HG02798 (cell line): ENCODE measurements at regions not wholly inside any gene's neighbourhood (a gene's known extent, or its start where the extent isn't known, plus 50 kb on each side); places are given as distances from the start of the nearest gene placed in this dataset.
"Not testable (repeated sequence)": the region's sequence is repeated elsewhere in the genome, so short reads cannot be mapped to it uniquely, and the experiment has no call there.

Source experiments
- ATAC-seq: cut with Tn5 transposase; IDR thresholded peaks from one replicate; pipeline ENCODE4 v1.9.1; 2021; ENCODE audit warnings: mild to moderate bottlenecking; ENCODE audit not compliant: unreplicated experiment, poor library complexity

GRCh38 chr5:92775711-92776615, 805.1 kb downstream of the NR2F1-AS1 start:
- no peak for ATAC-seq

GRCh38 chr5:92769978-92770377, 811.0 kb downstream of the NR2F1-AS1 start:
- no peak for ATAC-seq

- no peak for ATAC-seq
These were observed 819.4 kb downstream of the NR2F1-AS1 start for GRCh38 chr5:92761585-92761984.

- ATAC-seq, result no peak
These were observed 820.5 kb downstream of the NR2F1-AS1 start for GRCh38 chr5:92760550-92760949.

GRCh38 chr5:92758552-92758951, 822.5 kb downstream of the NR2F1-AS1 start:
- ATAC-seq, result no peak

- no peak for ATAC-seq
These were observed 831.1 kb downstream of the NR2F1-AS1 start for GRCh38 chr5:92749943-92750342.

GRCh38 chr5:92748072-92748676, 832.8 kb downstream of the NR2F1-AS1 start:
- no peak for ATAC-seq

- no peak for ATAC-seq
These were observed 839.1 kb downstream of the NR2F1-AS1 start for GRCh38 chr5:92741906-92742305.

- no peak for ATAC-seq
These were observed 846.6 kb downstream of the NR2F1-AS1 start for GRCh38 chr5:92734211-92734940.

- no peak for ATAC-seq
These were observed 850.5 kb downstream of the NR2F1-AS1 start for GRCh38 chr5:92730486-92730885.

- no peak for ATAC-seq
These were observed 851.9 kb downstream of the NR2F1-AS1 start for GRCh38 chr5:92729088-92729487.

- no peak for ATAC-seq
These were observed 865.0 kb downstream of the NR2F1-AS1 start for GRCh38 chr5:92715946-92716520.

- no peak for ATAC-seq
These were observed 867.2 kb downstream of the NR2F1-AS1 start for GRCh38 chr5:92713826-92714225.

- no peak for ATAC-seq
These were observed 867.7 kb downstream of the NR2F1-AS1 start for GRCh38 chr5:92713335-92713743.

GRCh38 chr5:92711956-92712355, 869.1 kb downstream of the NR2F1-AS1 start:
- ATAC-seq, result no peak

- no peak for ATAC-seq
These were observed 876.4 kb downstream of the NR2F1-AS1 start for GRCh38 chr5:92704590-92704989.

GRCh38 chr5:92703976-92704375, 877.0 kb downstream of the NR2F1-AS1 start:
- no peak for ATAC-seq

- ATAC-seq, result no peak
These were observed 885.7 kb downstream of the NR2F1-AS1 start for GRCh38 chr5:92695123-92696003.

GRCh38 chr5:92694067-92694466, 887.0 kb downstream of the NR2F1-AS1 start:
- no peak for ATAC-seq

GRCh38 chr5:92691955-92692354, 889.1 kb downstream of the NR2F1-AS1 start:
- ATAC-seq, result not testable (repeated sequence)
